GM19324 (cell line): ENCODE measurements at regions not wholly inside any gene's neighbourhood (a gene's known extent, or its start where the extent isn't known, plus 50 kb on each side); places are given as distances from the start of the nearest gene placed in this dataset.

Source experiments
- ATAC-seq: cut with Tn5 transposase; IDR thresholded peaks from one replicate; pipeline ENCODE4 v1.9.1; 2021; ENCODE audit warnings: mild to moderate bottlenecking, moderate library complexity; ENCODE audit not compliant: unreplicated experiment, low FRiP score

GRCh38 chr6:170137176-170137891 is 153.5 kb downstream of the DLL1 start:
- no peak for ATAC-seq

- ATAC-seq: no peak
Observed at GRCh38 chr6:170136541-170137175, 154.2 kb downstream of the DLL1 start.

- no peak for ATAC-seq
Observed at GRCh38 chr6:170135821-170136471, 154.9 kb downstream of the DLL1 start.

- no peak for ATAC-seq
Observed at GRCh38 chr6:170135461-170135820, 155.4 kb downstream of the DLL1 start.

GRCh38 chr6:170134471-170135440 is 156.1 kb downstream of the DLL1 start:
- ATAC-seq: no peak

GRCh38 chr6:170134031-170134470 is 156.8 kb downstream of the DLL1 start:
- ATAC-seq: no peak

GRCh38 chr6:170132561-170132991 is 158.3 kb downstream of the DLL1 start:
- no peak for ATAC-seq

- ATAC-seq: no peak
Observed at GRCh38 chr6:170132011-170132521, 158.8 kb downstream of the DLL1 start.

GRCh38 chr6:170131351-170131750 is 159.5 kb downstream of the DLL1 start:
- ATAC-seq: no peak

- no peak for ATAC-seq
Observed at GRCh38 chr6:170130771-170131241, 160.1 kb downstream of the DLL1 start.

- no peak for ATAC-seq
Observed at GRCh38 chr6:170130201-170130621, 160.7 kb downstream of the DLL1 start.

- no peak for ATAC-seq
Observed at GRCh38 chr6:170129691-170130171, 161.1 kb downstream of the DLL1 start.

GRCh38 chr6:170128811-170129681 is 161.8 kb downstream of the DLL1 start:
- no peak for ATAC-seq

- no peak for ATAC-seq
Observed at GRCh38 chr6:170128346-170128745, 162.5 kb downstream of the DLL1 start.

GRCh38 chr6:170127151-170127550 is 163.7 kb downstream of the DLL1 start:
- ATAC-seq: no peak

GRCh38 chr6:170125456-170126300 is 165.2 kb downstream of the DLL1 start:
- no peak for ATAC-seq

GRCh38 chr6:170124836-170125235 is 166.0 kb downstream of the DLL1 start:
- ATAC-seq: no peak

- ATAC-seq: no peak
Observed at GRCh38 chr6:170124150-170124549, 166.7 kb downstream of the DLL1 start.
